ENCODE measurements at regions not wholly inside any gene's neighbourhood (a gene's known extent, or its start where the extent isn't known, plus 50 kb on each side); places are given as distances from the start of the nearest gene placed in this dataset.

DNA sequence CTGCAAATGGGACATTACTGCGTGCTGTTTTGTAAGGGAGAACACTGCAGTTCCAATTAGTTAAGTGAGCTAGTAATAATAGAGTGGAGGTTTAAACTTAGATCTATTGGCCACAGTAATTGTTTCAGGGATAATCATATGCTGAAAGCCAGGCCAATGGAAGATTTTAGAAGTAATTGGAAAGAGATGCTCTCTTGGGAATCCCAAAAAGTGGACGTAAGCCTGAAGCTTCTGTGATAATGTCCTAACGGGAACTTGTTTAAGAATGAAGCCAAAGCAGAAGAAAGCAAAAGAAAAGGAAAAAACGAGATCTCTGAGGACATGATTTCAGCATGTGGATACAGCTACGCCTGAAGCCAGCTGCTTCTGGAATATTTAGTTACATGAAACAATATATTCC, 594.6 kb downstream of the SLC4A3 start:
- no peaks in the 10 kb centered on the region for H3F3A ChIP-seq (ENCODE audit: insufficient read depth, low read length)
- no peak for TF ChIP-seq CTCF (IDR thresholded peaks at IDR 0.05; ENCODE audit: low read length)
- no peak for TF ChIP-seq EZH2 (IDR thresholded peaks at IDR 0.05; ENCODE audit: borderline replicate concordance, low read length)

GRCh38 chr2:220224691-220225543, 597.5 kb downstream of the SLC4A3 start:
- H3K4me3 ChIP-seq (ENCODE audit: low read depth, low read length, poor library complexity, severe bottlenecking) = no peak overlapping the region
- no peaks in the 10 kb centered on the region for H3K9me2 ChIP-seq (ENCODE audit: low read depth, low read length)
- no peaks in the 10 kb centered on the region for H4K20me1 ChIP-seq (ENCODE audit: insufficient read depth, low read length)
- H3K79me2 ChIP-seq (ENCODE audit: insufficient read depth, low read length) = no peaks in the 10 kb centered on the region
- H3K27ac ChIP-seq (ENCODE audit: low read depth, low read length, poor library complexity, severe bottlenecking) = no peak overlapping the region
- H3K4me1 ChIP-seq (ENCODE audit: insufficient read depth, low read length, severe bottlenecking) = no peaks in the 10 kb centered on the region
- H3K9ac ChIP-seq (ENCODE audit: low read length) = no peak overlapping the region
- no peaks in the 10 kb centered on the region for H3K9me3 ChIP-seq (ENCODE audit: low read length)
- H3K4me2 ChIP-seq (ENCODE audit: low read length) = no peak overlapping the region
- no peaks in the 10 kb centered on the region for H3F3A ChIP-seq (ENCODE audit: insufficient read depth, low read length)
- no peaks in the 10 kb centered on the region for H3K36me3 ChIP-seq (ENCODE audit: insufficient read depth, low read length)
- TF ChIP-seq EZH2 (IDR thresholded peaks at IDR 0.05; ENCODE audit: borderline replicate concordance, low read length) = no peak
- TF ChIP-seq CTCF (IDR thresholded peaks at IDR 0.05; ENCODE audit: low read length) = no peak
- H2AFZ ChIP-seq (ENCODE audit: low read length) = no peak overlapping the region
- H3K27me3 ChIP-seq (ENCODE audit: insufficient read depth, low read length) = no peaks in the 10 kb centered on the region

More for the DNA sequence above, 594.6 kb downstream of the SLC4A3 start:
- Histone ChIP-seq H3K4me2 (ENCODE audit: low read length) (no peak overlapping the region), H3K36me3 (ENCODE audit: insufficient read depth, low read length) (no peaks in the 10 kb centered on the region), H3K9me2 (ENCODE audit: low read depth, low read length) (no peaks in the 10 kb centered on the region), H2AFZ (ENCODE audit: low read length) (no peak overlapping the region), H3K79me2 (ENCODE audit: insufficient read depth, low read length) (no peaks in the 10 kb centered on the region), H3K4me3 (ENCODE audit: low read depth, low read length, poor library complexity, severe bottlenecking) (no peak overlapping the region), H3K9me3 (ENCODE audit: low read length) (no peaks in the 10 kb centered on the region), H3K27me3 (ENCODE audit: insufficient read depth, low read length) (no peaks in the 10 kb centered on the region), H3K4me1 (ENCODE audit: insufficient read depth, low read length, severe bottlenecking) (no peaks in the 10 kb centered on the region), H3K27ac (ENCODE audit: low read depth, low read length, poor library complexity, severe bottlenecking) (no peak overlapping the region), H3K9ac (ENCODE audit: low read length) (no peak overlapping the region), H4K20me1 (ENCODE audit: insufficient read depth, low read length) (no peaks in the 10 kb centered on the region)

DNA sequence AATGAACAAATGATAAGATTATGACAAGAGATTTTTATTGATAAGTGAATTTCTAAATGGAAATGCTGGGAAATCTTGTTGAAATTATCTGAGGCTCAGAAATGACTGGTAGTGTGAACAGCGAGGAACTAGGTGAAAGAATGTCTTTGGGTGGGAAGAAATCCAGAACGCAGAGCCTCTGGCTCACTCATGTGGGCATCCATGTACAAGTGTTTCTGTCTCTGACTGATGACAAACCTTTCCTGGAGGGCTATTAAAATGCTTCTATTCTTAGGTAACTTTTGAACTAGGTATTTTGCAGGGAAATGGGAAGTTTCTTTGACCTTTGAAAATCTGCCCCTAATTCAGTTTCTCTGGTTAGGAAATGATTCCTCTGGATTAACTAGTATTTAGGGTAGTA, 598.6 kb downstream of the SLC4A3 start:
- H3K79me2 ChIP-seq (ENCODE audit: insufficient read depth, low read length) = no peaks in the 10 kb centered on the region
- no peak overlapping the region for H3K4me2 ChIP-seq (ENCODE audit: low read length)
- no peaks in the 10 kb centered on the region for H3K36me3 ChIP-seq (ENCODE audit: insufficient read depth, low read length)
- no peaks in the 10 kb centered on the region for H4K20me1 ChIP-seq (ENCODE audit: insufficient read depth, low read length)
- H3K27me3 ChIP-seq (ENCODE audit: insufficient read depth, low read length) = no peaks in the 10 kb centered on the region
- TF ChIP-seq CTCF (IDR thresholded peaks at IDR 0.05; ENCODE audit: low read length) (no peak), EZH2 (IDR thresholded peaks at IDR 0.05; ENCODE audit: borderline replicate concordance, low read length) (no peak)
- no peaks in the 10 kb centered on the region for H3K9me3 ChIP-seq (ENCODE audit: low read length)
- no peak overlapping the region for H3K4me3 ChIP-seq (ENCODE audit: low read depth, low read length, poor library complexity, severe bottlenecking)
- no peaks in the 10 kb centered on the region for H3F3A ChIP-seq (ENCODE audit: insufficient read depth, low read length)
- H3K27ac ChIP-seq (ENCODE audit: low read depth, low read length, poor library complexity, severe bottlenecking) = no peak overlapping the region
- H2AFZ ChIP-seq (ENCODE audit: low read length) = no peak overlapping the region
- no peaks in the 10 kb centered on the region for H3K4me1 ChIP-seq (ENCODE audit: insufficient read depth, low read length, severe bottlenecking)
- H3K9ac ChIP-seq (ENCODE audit: low read length) = no peak overlapping the region
- H3K9me2 ChIP-seq (ENCODE audit: low read depth, low read length) = no peaks in the 10 kb centered on the region

Measured in OCI-LY1 (cell line).